ENCODE measurements at regions not wholly inside any gene's neighbourhood (a gene's known extent, or its start where the extent isn't known, plus 50 kb on each side); places are given as distances from the start of the nearest gene placed in this dataset.

- Mint-ChIP-seq H3K27me3 (no peaks in the 10 kb centered on the region), H3K27ac (no peak overlapping the region), H3K9me3 (peaks cover 26 to 49% of the 10 kb centered on the region in 2 donors), H3K4me1 (no peaks in the 10 kb centered on the region), H3K4me3 (no peak overlapping the region)
- no peak for ATAC-seq
- no peak for DNase-seq
These were observed 1357.3 kb upstream of the TENM4 start for GRCh38 chr11:80798174-80798573.

- no peak overlapping the region for H3K4me3 Mint-ChIP-seq
These were observed 1342.7 kb upstream of the TENM4 start for GRCh38 chr11:80783561-80783960.

GRCh38 chr11:80782135-80782885 is 1341.5 kb upstream of the TENM4 start:
- peaks cover 17 to 20% of the 10 kb centered on the region in 2 donors for H3K9me3 Mint-ChIP-seq
- DNase-seq (no peak), ATAC-seq (no peak)
- H3K4me3 Mint-ChIP-seq = no peak overlapping the region
- H3K4me1 Mint-ChIP-seq = no peaks in the 10 kb centered on the region
- no peak overlapping the region for H3K27ac Mint-ChIP-seq
- no peaks in the 10 kb centered on the region for H3K27me3 Mint-ChIP-seq

More at GRCh38 chr11:80783561-80783960, 1342.7 kb upstream of the TENM4 start:
- Mint-ChIP-seq H3K9me3 (peaks cover 17 to 18% of the 10 kb centered on the region in 2 donors), H3K27me3 (no peaks in the 10 kb centered on the region), H3K27ac (no peak overlapping the region), H3K4me1 (no peaks in the 10 kb centered on the region)
- ATAC-seq (no peak), DNase-seq (no peak)

GRCh38 chr11:80779905-80780605 is 1339.2 kb upstream of the TENM4 start:
- no peaks in the 10 kb centered on the region for H3K4me1 Mint-ChIP-seq
- H3K9me3 Mint-ChIP-seq = peaks cover 10 to 21% of the 10 kb centered on the region in 2 donors
- DNase-seq (no peak), ATAC-seq (no peak)
- H3K27me3 Mint-ChIP-seq = no peaks in the 10 kb centered on the region
- H3K27ac Mint-ChIP-seq = no peak overlapping the region
- no peak overlapping the region for H3K4me3 Mint-ChIP-seq

- Mint-ChIP-seq H3K27ac (no peak overlapping the region), H3K27me3 (no peaks in the 10 kb centered on the region), H3K9me3 (peaks cover 5 to 24% of the 10 kb centered on the region in 2 donors), H3K4me1 (no peaks in the 10 kb centered on the region), H3K4me3 (no peak overlapping the region)
- ATAC-seq = no peak
- no peak for DNase-seq
These were observed 1338.1 kb upstream of the TENM4 start for GRCh38 chr11:80778941-80779340.

GRCh38 chr11:80778432-80778831 is 1337.6 kb upstream of the TENM4 start:
- Mint-ChIP-seq H3K4me3 (no peak overlapping the region), H3K4me1 (no peaks in the 10 kb centered on the region), H3K27me3 (no peaks in the 10 kb centered on the region), H3K27ac (no peak overlapping the region), H3K9me3 (peaks cover 7 to 24% of the 10 kb centered on the region in 2 donors)
- DNase-seq (no peak), ATAC-seq (no peak)

GRCh38 chr11:80773919-80774318 is 1333.1 kb upstream of the TENM4 start:
- H3K9me3 Mint-ChIP-seq = peaks cover 11 to 27% of the 10 kb centered on the region in 2 donors
- H3K27ac Mint-ChIP-seq = no peak overlapping the region
- DNase-seq (no peak), ATAC-seq (no peak)
- no peak overlapping the region for H3K4me3 Mint-ChIP-seq
- H3K27me3 Mint-ChIP-seq = no peaks in the 10 kb centered on the region
- H3K4me1 Mint-ChIP-seq = no peaks in the 10 kb centered on the region

- H3K4me1 Mint-ChIP-seq = no peaks in the 10 kb centered on the region
- H3K4me3 Mint-ChIP-seq = no peak overlapping the region
- DNase-seq (no peak), ATAC-seq (no peak)
- no peaks in the 10 kb centered on the region for H3K27me3 Mint-ChIP-seq
- H3K9me3 Mint-ChIP-seq = peaks cover 16 to 22% of the 10 kb centered on the region in 2 donors
- no peak overlapping the region for H3K27ac Mint-ChIP-seq
These were observed 1330.2 kb upstream of the TENM4 start for GRCh38 chr11:80771017-80771416.

GRCh38 chr11:80758787-80759186 is 1318.0 kb upstream of the TENM4 start:
- no peak for ATAC-seq
- no peak overlapping the region for H3K27ac Mint-ChIP-seq
- H3K4me1 Mint-ChIP-seq = no peaks in the 10 kb centered on the region
- no peak for DNase-seq
- peaks cover 17 to 22% of the 10 kb centered on the region in 2 donors for H3K9me3 Mint-ChIP-seq
- no peak overlapping the region for H3K4me3 Mint-ChIP-seq
- no peaks in the 10 kb centered on the region for H3K27me3 Mint-ChIP-seq

- ATAC-seq (no peak), DNase-seq (no peak)
- no peak overlapping the region for H3K4me3 Mint-ChIP-seq
- H3K9me3 Mint-ChIP-seq = peaks cover 9 to 15% of the 10 kb centered on the region in 2 donors
- H3K27me3 Mint-ChIP-seq = no peaks in the 10 kb centered on the region
- no peak overlapping the region for H3K27ac Mint-ChIP-seq
- H3K4me1 Mint-ChIP-seq = no peaks in the 10 kb centered on the region
These were observed 1307.5 kb upstream of the TENM4 start for GRCh38 chr11:80748207-80748925.

- H3K27ac Mint-ChIP-seq = no peak overlapping the region
- H3K4me1 Mint-ChIP-seq = no peaks in the 10 kb centered on the region
- no peak for ATAC-seq
- peaks cover 9 to 22% of the 10 kb centered on the region in 2 donors for H3K9me3 Mint-ChIP-seq
- no peaks in the 10 kb centered on the region for H3K27me3 Mint-ChIP-seq
- no peak for DNase-seq
- no peak overlapping the region for H3K4me3 Mint-ChIP-seq
These were observed 1305.5 kb upstream of the TENM4 start for GRCh38 chr11:80746300-80746699.

GRCh38 chr11:80745416-80745815 is 1304.6 kb upstream of the TENM4 start:
- H3K4me3 Mint-ChIP-seq = no peak overlapping the region
- no peaks in the 10 kb centered on the region for H3K27me3 Mint-ChIP-seq
- peaks cover 9 to 20% of the 10 kb centered on the region in 2 donors for H3K9me3 Mint-ChIP-seq
- no peaks in the 10 kb centered on the region for H3K4me1 Mint-ChIP-seq
- DNase-seq (no peak), ATAC-seq (no peak)
- H3K27ac Mint-ChIP-seq = no peak overlapping the region

- ATAC-seq = no peak
- Mint-ChIP-seq H3K9me3 (peaks cover 7 to 11% of the 10 kb centered on the region in 2 donors), H3K4me3 (no peak overlapping the region), H3K27me3 (no peaks in the 10 kb centered on the region), H3K4me1 (no peaks in the 10 kb centered on the region), H3K27ac (no peak overlapping the region)
- DNase-seq = no peak
These were observed 1293.0 kb upstream of the TENM4 start for GRCh38 chr11:80733790-80734189.

GRCh38 chr11:80733361-80733760 is 1292.5 kb upstream of the TENM4 start:
- ATAC-seq (no peak), DNase-seq (no peak)
- H3K4me1 Mint-ChIP-seq = no peaks in the 10 kb centered on the region
- peaks cover 5 to 10% of the 10 kb centered on the region in 2 donors for H3K9me3 Mint-ChIP-seq
- H3K27ac Mint-ChIP-seq = no peak overlapping the region
- no peak overlapping the region for H3K4me3 Mint-ChIP-seq
- no peaks in the 10 kb centered on the region for H3K27me3 Mint-ChIP-seq

- no peak overlapping the region for H3K27ac Mint-ChIP-seq
- no peaks in the 10 kb centered on the region for H3K27me3 Mint-ChIP-seq
These were observed 1286.5 kb upstream of the TENM4 start for GRCh38 chr11:80727315-80727714.

GRCh38 chr11:80726236-80726635 is 1285.4 kb upstream of the TENM4 start:
- DNase-seq = no peak
- Mint-ChIP-seq H3K4me3 (no peak overlapping the region), H3K27ac (no peak overlapping the region), H3K9me3 (peaks cover 0 to 4% of the 10 kb centered on the region in 2 donors), H3K27me3 (no peaks in the 10 kb centered on the region), H3K4me1 (no peaks in the 10 kb centered on the region)
- ATAC-seq = no peak

More at GRCh38 chr11:80727315-80727714, 1286.5 kb upstream of the TENM4 start:
- no peak overlapping the region for H3K4me3 Mint-ChIP-seq
- H3K4me1 Mint-ChIP-seq = no peaks in the 10 kb centered on the region
- H3K9me3 Mint-ChIP-seq = peaks cover 0 to 4% of the 10 kb centered on the region in 2 donors
- DNase-seq = no peak
- ATAC-seq = no peak
